WTC11 (cell line): ENCODE measurements at regions not wholly inside any gene's neighbourhood (a gene's known extent, or its start where the extent isn't known, plus 50 kb on each side); places are given as distances from the start of the nearest gene placed in this dataset.

ENCODE experiments used
- ATAC-seq: fragments of 200-7000 bp; cut with Tn5 transposase; 2 replicates; pipeline ENCODE4 v1.10.0; 2021; ENCODE audit warnings: mild to moderate bottlenecking, moderate library complexity
- CTCF ChIA-PET: fragments of 300-600 bp; sonication (Branson Sonifier 250); formaldehyde crosslinking; loops from one replicate; lab custom pipeline; 2021; ENCODE audit warnings: antibody characterized with exemption; lab: Charles Lee
- POLR2A ChIA-PET: fragments of 350-600 bp; sonication (Branson Sonifier 250); formaldehyde crosslinking; loops from one replicate; lab custom pipeline; 2021; ENCODE audit warnings: antibody characterized with exemption; lab: Charles Lee
- DNase-seq: peaks from one replicate; pipeline ENCODE4 v3.0.0; 2021; ENCODE audit warnings: low spot score
- H3K27ac Mint-ChIP-seq: 2 replicates; pipeline ENCODE4 v1.8.0; 2021; ENCODE audit warnings: mixed read lengths
- H3K27me3 Mint-ChIP-seq: 2 replicates; pipeline ENCODE4 v1.8.0; 2021; ENCODE audit warnings: low read depth, mild to moderate bottlenecking, moderate library complexity, mixed read lengths
- H3K36me3 Mint-ChIP-seq: 2 replicates; pipeline ENCODE4 v1.8.0; 2021; ENCODE audit warnings: mixed read lengths
- H3K4me1 Mint-ChIP-seq: 2 replicates; pipeline ENCODE4 v1.8.0; 2022; ENCODE audit warnings: mixed read lengths
- H3K4me3 Mint-ChIP-seq: 2 replicates; pipeline ENCODE4 v1.8.0; 2021; ENCODE audit warnings: mild to moderate bottlenecking, moderate library complexity, mixed read lengths
- H3K9me3 Mint-ChIP-seq: 2 replicates; pipeline ENCODE4 v1.8.0; 2021; ENCODE audit warnings: mixed read lengths
- ATF3 ChIP-seq: sonication (generic); formaldehyde crosslinking; conservative IDR thresholded peaks from 2 replicates; pipeline ENCODE4 v1.8.1; 2022; ENCODE audit warnings: mild to moderate bottlenecking, missing genetic modification reagents
- E2F5 ChIP-seq: sonication (generic); formaldehyde crosslinking; IDR thresholded peaks from 2 replicates; pipeline ENCODE4 v1.8.1; 2022; ENCODE audit warnings: mild to moderate bottlenecking, moderate library complexity, missing genetic modification reagents
- ERG ChIP-seq: fragments of 250-450 bp; sonication (Bioruptor Pico); IDR thresholded peaks from 2 replicates; pipeline ENCODE4 v1.8.0; 2021; ENCODE audit warnings: mild to moderate bottlenecking
- JUN ChIP-seq: sonication (generic); formaldehyde crosslinking; IDR thresholded peaks from 2 replicates; pipeline ENCODE4 v1.8.0; 2023; ENCODE audit warnings: mild to moderate bottlenecking, missing genetic modification reagents
- NFYB ChIP-seq: sonication (generic); formaldehyde crosslinking; conservative IDR thresholded peaks from 2 replicates; pipeline ENCODE4 v1.8.0; 2022; ENCODE audit warnings: low read depth, missing genetic modification reagents
- RELA ChIP-seq: sonication (generic); formaldehyde crosslinking; IDR thresholded peaks from 2 replicates; pipeline ENCODE4 v1.8.1; 2022; ENCODE audit warnings: missing genetic modification reagents, mild to moderate bottlenecking, borderline replicate concordance
- ZBTB21 ChIP-seq: sonication (generic); formaldehyde crosslinking; IDR thresholded peaks from 2 replicates; pipeline ENCODE4 v1.8.1; 2023; ENCODE audit warnings: mild to moderate bottlenecking, missing genetic modification reagents, borderline replicate concordance
- ZMAT4 ChIP-seq: fragments of 250-450 bp; sonication (Bioruptor Pico); IDR thresholded peaks from 2 replicates; pipeline ENCODE4 v1.9.0; 2021; ENCODE audit warnings: mild to moderate bottlenecking
- ZNF281 ChIP-seq: sonication (generic); formaldehyde crosslinking; IDR thresholded peaks from 2 replicates; pipeline ENCODE4 v1.8.0; 2023; ENCODE audit warnings: mild to moderate bottlenecking, missing genetic modification reagents
- TF ChIP-seq, protein P1 (sequence below): fragments of 250-450 bp; sonication (Bioruptor Pico); IDR thresholded peaks from 2 replicates; pipeline ENCODE4 v1.9.0; 2021; ENCODE audit warnings: mild to moderate bottlenecking, borderline replicate concordance
- TF ChIP-seq, protein P2 (sequence below): sonication (generic); formaldehyde crosslinking; IDR thresholded peaks from 2 replicates; pipeline ENCODE4 v1.8.1; 2023; ENCODE audit warnings: mild to moderate bottlenecking, missing genetic modification reagents, moderate library complexity

DNA sequence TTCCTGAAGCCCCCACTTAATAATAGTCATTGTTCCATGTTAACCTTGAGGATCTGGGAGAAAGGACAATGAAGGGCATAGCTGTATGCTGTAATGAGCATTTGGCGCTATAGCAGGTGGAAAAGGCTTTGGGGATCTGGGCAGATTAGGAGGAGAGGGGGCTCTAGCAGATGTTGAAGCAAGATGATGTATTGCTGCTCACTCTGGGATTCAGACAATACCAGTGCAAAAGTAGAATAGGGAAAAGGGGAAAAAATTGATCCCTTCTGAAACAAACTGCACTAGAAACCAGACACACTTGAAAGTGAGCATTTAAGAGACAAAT is 575.3 kb upstream of the MEF2C start (continued):
- TF ChIP-seq, protein P1, sequence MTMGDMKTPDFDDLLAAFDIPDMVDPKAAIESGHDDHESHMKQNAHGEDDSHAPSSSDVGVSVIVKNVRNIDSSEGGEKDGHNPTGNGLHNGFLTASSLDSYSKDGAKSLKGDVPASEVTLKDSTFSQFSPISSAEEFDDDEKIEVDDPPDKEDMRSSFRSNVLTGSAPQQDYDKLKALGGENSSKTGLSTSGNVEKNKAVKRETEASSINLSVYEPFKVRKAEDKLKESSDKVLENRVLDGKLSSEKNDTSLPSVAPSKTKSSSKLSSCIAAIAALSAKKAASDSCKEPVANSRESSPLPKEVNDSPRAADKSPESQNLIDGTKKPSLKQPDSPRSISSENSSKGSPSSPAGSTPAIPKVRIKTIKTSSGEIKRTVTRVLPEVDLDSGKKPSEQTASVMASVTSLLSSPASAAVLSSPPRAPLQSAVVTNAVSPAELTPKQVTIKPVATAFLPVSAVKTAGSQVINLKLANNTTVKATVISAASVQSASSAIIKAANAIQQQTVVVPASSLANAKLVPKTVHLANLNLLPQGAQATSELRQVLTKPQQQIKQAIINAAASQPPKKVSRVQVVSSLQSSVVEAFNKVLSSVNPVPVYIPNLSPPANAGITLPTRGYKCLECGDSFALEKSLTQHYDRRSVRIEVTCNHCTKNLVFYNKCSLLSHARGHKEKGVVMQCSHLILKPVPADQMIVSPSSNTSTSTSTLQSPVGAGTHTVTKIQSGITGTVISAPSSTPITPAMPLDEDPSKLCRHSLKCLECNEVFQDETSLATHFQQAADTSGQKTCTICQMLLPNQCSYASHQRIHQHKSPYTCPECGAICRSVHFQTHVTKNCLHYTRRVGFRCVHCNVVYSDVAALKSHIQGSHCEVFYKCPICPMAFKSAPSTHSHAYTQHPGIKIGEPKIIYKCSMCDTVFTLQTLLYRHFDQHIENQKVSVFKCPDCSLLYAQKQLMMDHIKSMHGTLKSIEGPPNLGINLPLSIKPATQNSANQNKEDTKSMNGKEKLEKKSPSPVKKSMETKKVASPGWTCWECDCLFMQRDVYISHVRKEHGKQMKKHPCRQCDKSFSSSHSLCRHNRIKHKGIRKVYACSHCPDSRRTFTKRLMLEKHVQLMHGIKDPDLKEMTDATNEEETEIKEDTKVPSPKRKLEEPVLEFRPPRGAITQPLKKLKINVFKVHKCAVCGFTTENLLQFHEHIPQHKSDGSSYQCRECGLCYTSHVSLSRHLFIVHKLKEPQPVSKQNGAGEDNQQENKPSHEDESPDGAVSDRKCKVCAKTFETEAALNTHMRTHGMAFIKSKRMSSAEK (CRISPR knock-in tag): no peak
- TF ChIP-seq JUN (CRISPR knock-in tag) (no peak), ATF3 (CRISPR knock-in tag) (no peak), ERG (no peak), ZNF281 (CRISPR knock-in tag) (no peak), E2F5 (CRISPR knock-in tag) (no peak), NFYB (CRISPR knock-in tag) (no peak)
- TF ChIP-seq, all 79 proteins: peak for 0

DNA sequence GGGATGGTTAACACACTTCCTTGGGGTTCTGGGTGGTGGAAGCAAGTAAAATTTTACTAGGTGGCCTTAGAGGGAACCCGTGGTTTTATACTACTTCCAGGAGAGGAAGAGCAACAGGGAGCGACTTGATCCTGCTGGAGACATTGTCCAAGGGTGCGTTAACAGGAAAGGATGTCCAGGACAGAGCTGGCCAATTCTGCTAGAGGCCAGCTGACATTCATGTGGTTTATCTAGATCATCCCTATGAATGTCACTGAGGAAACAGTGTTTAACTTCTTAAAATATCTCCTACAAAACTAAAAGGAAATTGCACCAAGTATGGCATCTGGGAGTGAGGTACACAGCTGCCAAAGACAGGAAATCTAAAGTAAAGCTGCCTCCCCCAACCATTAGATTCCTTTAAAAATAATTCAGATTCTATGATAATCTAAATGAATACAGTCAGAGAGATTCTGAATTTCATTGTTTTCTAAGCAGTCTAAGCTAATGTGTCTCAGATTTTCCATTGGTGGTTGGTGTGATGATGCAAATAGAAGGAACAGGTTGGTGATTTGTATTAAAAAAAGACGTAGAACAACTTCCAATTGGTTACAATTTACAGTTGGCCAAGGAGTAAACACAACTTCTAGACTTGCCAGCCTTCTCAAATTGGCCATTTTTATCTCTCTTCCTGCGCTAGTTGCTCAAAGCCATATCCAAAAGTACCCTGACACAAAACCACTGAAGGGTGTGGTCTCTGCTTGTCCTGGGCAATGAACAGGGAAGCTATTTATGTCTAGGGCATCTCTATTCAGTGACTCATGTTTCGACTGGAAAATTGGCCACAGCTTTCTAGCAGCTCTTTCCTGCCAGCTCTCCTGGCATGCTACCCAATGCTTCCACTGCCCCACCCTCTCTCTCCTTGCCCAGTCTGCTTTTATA is 574.7 kb upstream of the MEF2C start:
- ATAC-seq: no peak
- ChIA-PET CTCF (no interaction called here), POLR2A (no interaction called here)

More for the DNA sequence above, 574.7 kb upstream of the MEF2C start:
- no peaks in the 10 kb centered on the region for H3K36me3 Mint-ChIP-seq
- no peak for DNase-seq
- no peaks in the 10 kb centered on the region for H3K27me3 Mint-ChIP-seq
- H3K4me1 Mint-ChIP-seq: no peaks in the 10 kb centered on the region
- TF ChIP-seq, protein P2, sequence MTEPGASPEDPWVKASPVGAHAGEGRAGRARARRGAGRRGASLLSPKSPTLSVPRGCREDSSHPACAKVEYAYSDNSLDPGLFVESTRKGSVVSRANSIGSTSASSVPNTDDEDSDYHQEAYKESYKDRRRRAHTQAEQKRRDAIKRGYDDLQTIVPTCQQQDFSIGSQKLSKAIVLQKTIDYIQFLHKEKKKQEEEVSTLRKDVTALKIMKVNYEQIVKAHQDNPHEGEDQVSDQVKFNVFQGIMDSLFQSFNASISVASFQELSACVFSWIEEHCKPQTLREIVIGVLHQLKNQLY (CRISPR knock-in tag): no peak
- TF ChIP-seq ERG (no peak), RELA (CRISPR knock-in tag) (no peak), ZMAT4 (CRISPR knock-in tag) (no peak), ZBTB21 (CRISPR knock-in tag) (no peak)
- TF ChIP-seq, protein P1 (CRISPR knock-in tag): no peak
- H3K4me3 Mint-ChIP-seq: no peak overlapping the region
- H3K27ac Mint-ChIP-seq: no peak overlapping the region
- no peaks in the 10 kb centered on the region; the same call in 1 of the 2 replicates for H3K9me3 Mint-ChIP-seq
